Posterior cingulate gyrus (tissue), 11 donors: ENCODE measurements at regions not wholly inside any gene's neighbourhood (a gene's known extent, or its start where the extent isn't known, plus 50 kb on each side); places are given as distances from the start of the nearest gene placed in this dataset.

Source experiments
- DNase-seq, 10 donors: peaks; one replicate each; pipeline versions ENCODE4 v3.0.0 to v3.0.0-alpha.2; 2020 to 2021; ENCODE audit warnings: mixed read lengths in 3 of 10
- intact Hi-C: fragments of 100-400 bp; cut with DNase I; formaldehyde crosslinking; loops from one replicate; pipeline ENCODE4 v1.15.1; 2023

- intact Hi-C loops: no loop called here
- no peak for DNase-seq
Observed at GRCh38 chr7:136667584-136667983, 200.9 kb upstream of the CHRM2 start.

- intact Hi-C loops: no loop called here
- DNase-seq: no peak
Observed at GRCh38 chr7:136665878-136666509, 202.5 kb upstream of the CHRM2 start.

GRCh38 chr7:136664537-136664936 is 203.9 kb upstream of the CHRM2 start:
- DNase-seq: no peak
- intact Hi-C loops: no loop called here

GRCh38 chr7:136657482-136657921 is 210.9 kb upstream of the CHRM2 start:
- DNase-seq: no peak
- intact Hi-C loops: no loop called here

- intact Hi-C loops: no loop called here
- DNase-seq: no peak
Observed at GRCh38 chr7:136656516-136656915, 211.9 kb upstream of the CHRM2 start.

- intact Hi-C loops: no loop called here
- DNase-seq: no peak
Observed at GRCh38 chr7:136655414-136655813, 213.0 kb upstream of the CHRM2 start.

- DNase-seq: no peak
- intact Hi-C loops: no loop called here
Observed at GRCh38 chr7:136654406-136654805, 214.0 kb upstream of the CHRM2 start.

- DNase-seq: no peak
- intact Hi-C loops: no loop called here
Observed at GRCh38 chr7:136652635-136653370, 215.6 kb upstream of the CHRM2 start.

- intact Hi-C loops: no loop called here
- peak in 2 of 10 donors; percentile 8 to 17 for DNase-seq
Observed at GRCh38 chr7:136640977-136641376, 227.5 kb upstream of the CHRM2 start.

GRCh38 chr7:136637813-136638212 is 230.6 kb upstream of the CHRM2 start:
- no peak for DNase-seq
- intact Hi-C loops: no loop called here

GRCh38 chr7:136635751-136636150 is 232.7 kb upstream of the CHRM2 start:
- intact Hi-C loops: no loop called here
- no peak for DNase-seq

- intact Hi-C loops: no loop called here
Observed at GRCh38 chr7:136618818-136619217, 249.6 kb upstream of the CHRM2 start.

GRCh38 chr7:136617176-136617575 is 251.3 kb upstream of the CHRM2 start:
- no peak for DNase-seq
- intact Hi-C loops: no loop called here

More at GRCh38 chr7:136618818-136619217, 249.6 kb upstream of the CHRM2 start:
- DNase-seq: no peak

GRCh38 chr7:136605532-136606329 is 262.7 kb upstream of the CHRM2 start:
- intact Hi-C loops: no loop called here

GRCh38 chr7:136601772-136602171 is 266.7 kb upstream of the CHRM2 start:
- intact Hi-C loops: no loop called here
- no peak for DNase-seq

More at GRCh38 chr7:136605532-136606329, 262.7 kb upstream of the CHRM2 start:
- no peak for DNase-seq

- no peak for DNase-seq
- intact Hi-C loops: no loop called here
Observed at GRCh38 chr7:136600475-136600874, 268.0 kb upstream of the CHRM2 start.

GRCh38 chr7:136594739-136595144 is 273.7 kb upstream of the CHRM2 start:
- intact Hi-C loops: no loop called here
- DNase-seq: no peak

GRCh38 chr7:136588216-136588615 is 280.2 kb upstream of the CHRM2 start:
- intact Hi-C loops: no loop called here
- no peak for DNase-seq

- no peak for DNase-seq
- intact Hi-C loops: no loop called here
Observed at GRCh38 chr7:136585954-136586670, 282.3 kb upstream of the CHRM2 start.

- intact Hi-C loops: no loop called here
Observed at GRCh38 chr7:136566491-136566890, 302.0 kb upstream of the CHRM2 start.

GRCh38 chr7:136555933-136556332 is 312.5 kb upstream of the CHRM2 start:
- intact Hi-C loops: no loop called here

More at GRCh38 chr7:136566491-136566890, 302.0 kb upstream of the CHRM2 start:
- no peak for DNase-seq

More at GRCh38 chr7:136555933-136556332, 312.5 kb upstream of the CHRM2 start:
- peak in 2 of 10 donors; percentile 39 to 65 for DNase-seq
